Calu3 (cell line): ENCODE measurements at regions not wholly inside any gene's neighbourhood (a gene's known extent, or its start where the extent isn't known, plus 50 kb on each side); places are given as distances from the start of the nearest gene placed in this dataset.

Experiments used
- BruUV-seq: library from RNA; stranded (reverse); fragments of 400-500 nt; replicated peaks from 2 replicates; lab custom pipeline; 2021; lab: Mats Ljungman, UMichigan
- CTCF ChIA-PET: fragments of 300-600 bp; sonication (Branson Sonifier 250); formaldehyde crosslinking; loops from one replicate; lab custom pipeline; 2022; ENCODE audit warnings: antibody characterized with exemption; lab: Charles Lee
- DNase-seq: peaks from one replicate; pipeline ENCODE4 v3.0.0; 2022
- H3K27ac Mint-ChIP-seq: one replicate; pipeline ENCODE4 v1.8.0; 2022; ENCODE audit warnings: mixed read lengths; ENCODE audit not compliant: unreplicated experiment
- H3K27me3 Mint-ChIP-seq: one replicate; pipeline ENCODE4 v1.8.0; 2022; ENCODE audit warnings: mixed read lengths; ENCODE audit not compliant: unreplicated experiment
- H3K36me3 Mint-ChIP-seq: one replicate; pipeline ENCODE4 v1.8.0; 2022; ENCODE audit warnings: mild to moderate bottlenecking, moderate library complexity, mixed read lengths; ENCODE audit not compliant: insufficient read depth, unreplicated experiment
- H3K4me1 Mint-ChIP-seq: one replicate; pipeline ENCODE4 v1.8.0; 2022; ENCODE audit warnings: mild to moderate bottlenecking, low read depth, mixed read lengths; ENCODE audit not compliant: unreplicated experiment
- H3K4me3 Mint-ChIP-seq: one replicate; pipeline ENCODE4 v1.8.0; 2022; ENCODE audit warnings: mild to moderate bottlenecking, low read depth, moderate library complexity, mixed read lengths; ENCODE audit not compliant: unreplicated experiment
- H3K9me3 Mint-ChIP-seq: one replicate; pipeline ENCODE4 v1.8.0; 2022; ENCODE audit warnings: low read depth, mixed read lengths; ENCODE audit not compliant: unreplicated experiment
- intact Hi-C: fragments of 100-400 bp; cut with micrococcal nuclease; formaldehyde crosslinking; loops from one replicate; pipeline ENCODE4 v1.10.0; 2022; ENCODE audit not compliant: unreplicated experiment
- TF ChIP-seq, protein P1 (sequence below): fragments of 200-600 bp; IDR thresholded peaks from one replicate; pipeline ENCODE4 v1.8.0; 2022; ENCODE audit warnings: antibody characterized with exemption; ENCODE audit not compliant: unreplicated experiment

DNA sequence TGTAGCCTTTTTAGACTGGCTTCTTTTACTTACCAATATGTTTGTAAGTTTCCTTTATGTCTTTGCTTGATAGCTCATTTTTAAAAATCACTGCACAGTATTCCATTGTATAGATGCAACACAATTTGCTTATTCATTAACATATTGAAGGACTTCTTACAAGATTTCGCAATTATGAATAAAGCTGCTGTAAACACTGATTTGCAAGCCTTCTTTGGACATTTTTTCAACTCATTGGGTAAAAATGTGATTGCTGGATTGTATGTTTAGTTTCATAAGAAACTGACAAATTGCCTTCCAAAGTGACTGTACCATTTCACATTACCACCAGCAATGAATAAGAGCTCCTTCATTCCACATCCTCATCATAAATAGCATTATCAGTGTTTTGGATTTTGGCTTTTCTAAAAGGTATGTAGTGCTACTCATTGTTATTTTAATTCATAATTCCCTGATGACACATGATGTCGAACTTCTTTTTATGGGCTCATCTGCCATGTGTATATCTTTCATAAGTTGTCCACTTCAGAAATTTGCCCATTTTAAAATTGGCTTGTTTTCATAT is 80.7 kb downstream of the TFAP2B start:
- CTCF ChIA-PET = no interaction called here
- intact Hi-C loops = no loop called here
- TF ChIP-seq, protein P1, sequence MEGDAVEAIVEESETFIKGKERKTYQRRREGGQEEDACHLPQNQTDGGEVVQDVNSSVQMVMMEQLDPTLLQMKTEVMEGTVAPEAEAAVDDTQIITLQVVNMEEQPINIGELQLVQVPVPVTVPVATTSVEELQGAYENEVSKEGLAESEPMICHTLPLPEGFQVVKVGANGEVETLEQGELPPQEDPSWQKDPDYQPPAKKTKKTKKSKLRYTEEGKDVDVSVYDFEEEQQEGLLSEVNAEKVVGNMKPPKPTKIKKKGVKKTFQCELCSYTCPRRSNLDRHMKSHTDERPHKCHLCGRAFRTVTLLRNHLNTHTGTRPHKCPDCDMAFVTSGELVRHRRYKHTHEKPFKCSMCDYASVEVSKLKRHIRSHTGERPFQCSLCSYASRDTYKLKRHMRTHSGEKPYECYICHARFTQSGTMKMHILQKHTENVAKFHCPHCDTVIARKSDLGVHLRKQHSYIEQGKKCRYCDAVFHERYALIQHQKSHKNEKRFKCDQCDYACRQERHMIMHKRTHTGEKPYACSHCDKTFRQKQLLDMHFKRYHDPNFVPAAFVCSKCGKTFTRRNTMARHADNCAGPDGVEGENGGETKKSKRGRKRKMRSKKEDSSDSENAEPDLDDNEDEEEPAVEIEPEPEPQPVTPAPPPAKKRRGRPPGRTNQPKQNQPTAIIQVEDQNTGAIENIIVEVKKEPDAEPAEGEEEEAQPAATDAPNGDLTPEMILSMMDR = no peak
- Mint-ChIP-seq H3K36me3 (no peaks in the 10 kb centered on the region), H3K27me3 (no peaks in the 10 kb centered on the region), H3K4me1 (no peaks in the 10 kb centered on the region), H3K4me3 (no peak overlapping the region), H3K9me3 (no peaks in the 10 kb centered on the region), H3K27ac (no peak overlapping the region)
- no TSS peak for BruUV-seq
- DNase-seq = no peak

DNA sequence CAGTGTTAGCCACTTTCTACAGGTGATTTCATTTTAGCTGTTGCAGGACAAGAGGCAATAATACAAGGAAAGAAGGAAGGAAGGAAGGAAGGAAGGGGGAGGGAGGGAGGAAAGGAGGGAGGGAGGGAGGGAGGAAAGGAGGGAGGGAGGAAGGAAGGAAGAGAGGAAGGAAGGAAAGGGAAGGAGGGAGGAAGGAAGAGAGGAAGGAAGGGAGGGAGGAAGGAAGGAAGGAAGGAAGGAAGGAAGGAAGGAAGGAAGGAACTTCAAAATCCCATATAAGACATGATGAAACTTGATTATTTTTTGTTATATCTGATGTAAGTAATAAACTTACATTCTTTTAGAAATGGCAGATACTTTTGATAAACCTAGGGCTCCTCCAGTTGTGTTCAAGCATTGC is 83.6 kb downstream of the TFAP2B start:
- no peaks in the 10 kb centered on the region for H3K4me1 Mint-ChIP-seq
- intact Hi-C loops = no loop called here
- H3K27me3 Mint-ChIP-seq = no peaks in the 10 kb centered on the region
- no peaks in the 10 kb centered on the region for H3K36me3 Mint-ChIP-seq
- no peak overlapping the region for H3K4me3 Mint-ChIP-seq
- CTCF ChIA-PET = no interaction called here
- TF ChIP-seq, protein P1 = no peak
- H3K9me3 Mint-ChIP-seq = no peaks in the 10 kb centered on the region
- no peak for DNase-seq
- BruUV-seq = no TSS peak
- H3K27ac Mint-ChIP-seq = no peak overlapping the region

DNA sequence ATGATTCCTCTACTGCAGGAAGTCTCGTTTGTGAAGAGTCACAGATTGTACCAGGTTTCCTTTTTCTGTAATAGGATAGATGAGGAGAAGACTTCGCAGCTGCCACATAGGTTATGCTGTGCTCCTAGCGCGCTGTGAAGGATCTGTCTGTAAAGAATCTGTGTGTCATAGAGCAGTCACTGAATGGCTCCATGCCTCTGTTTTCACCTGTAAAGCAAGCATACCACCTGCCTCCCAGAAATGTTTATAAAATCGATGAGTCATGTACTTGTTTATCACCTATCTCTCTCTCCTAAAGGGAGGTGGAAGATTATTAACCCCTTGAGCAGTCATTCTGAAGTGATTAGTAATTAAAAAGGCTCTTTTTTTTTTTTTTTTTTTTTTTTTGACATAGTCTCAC is 86.6 kb downstream of the TFAP2B start:
- Mint-ChIP-seq H3K4me3 (no peak overlapping the region), H3K9me3 (no peaks in the 10 kb centered on the region), H3K27ac (no peak overlapping the region), H3K27me3 (no peaks in the 10 kb centered on the region), H3K36me3 (no peaks in the 10 kb centered on the region), H3K4me1 (no peaks in the 10 kb centered on the region)
- TF ChIP-seq, protein P1 = no peak
- intact Hi-C loops = no loop called here
- CTCF ChIA-PET = interaction anchor here (0.7 kb wide), 1 partner anchor 1058 kb away, joined by 4 read pairs; no protein-coding TSS in a partner anchor
- BruUV-seq = no TSS peak
- DNase-seq = no peak

DNA sequence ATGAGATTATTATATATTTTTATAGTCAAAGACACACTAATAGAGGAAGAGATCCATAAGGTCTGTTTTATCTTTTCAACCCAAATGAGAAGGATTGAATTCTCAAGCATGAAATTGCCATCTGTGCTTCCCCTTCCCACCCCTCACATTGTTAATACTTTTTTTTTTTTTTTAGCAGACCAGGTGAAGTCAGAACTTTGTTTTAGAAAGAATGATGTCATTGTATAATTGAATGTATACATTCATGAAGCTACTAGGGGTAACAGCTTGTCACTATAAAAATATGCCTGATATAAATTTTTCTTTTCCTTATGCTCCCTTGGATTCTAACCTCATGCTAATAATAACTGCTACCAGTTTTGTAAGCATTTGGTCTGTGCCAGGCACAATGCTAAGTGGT is 88.9 kb downstream of the TFAP2B start:
- BruUV-seq = no TSS peak
- no peak overlapping the region for H3K4me3 Mint-ChIP-seq

More for the DNA sequence above, 88.9 kb downstream of the TFAP2B start:
- no peaks in the 10 kb centered on the region for H3K36me3 Mint-ChIP-seq
- no peaks in the 10 kb centered on the region for H3K27me3 Mint-ChIP-seq
- no peak for DNase-seq
- no peaks in the 10 kb centered on the region for H3K4me1 Mint-ChIP-seq
- CTCF ChIA-PET = no interaction called here
- intact Hi-C loops = no loop called here
- H3K9me3 Mint-ChIP-seq = no peaks in the 10 kb centered on the region
- TF ChIP-seq, protein P1 = no peak
- H3K27ac Mint-ChIP-seq = no peak overlapping the region
